Breast epithelium (tissue), 4 donors: ENCODE measurements at regions not wholly inside any gene's neighbourhood (a gene's known extent, or its start where the extent isn't known, plus 50 kb on each side); places are given as distances from the start of the nearest gene placed in this dataset.

Experiments
- DNase-seq, 2 donors: peaks; one replicate each; pipeline ENCODE4 v3.0.0-alpha.2; 2019; ENCODE audit warnings: low spot score in 2 of 2
- H3K27ac ChIP-seq, 2 donors: fragments of 200-600 bp; sonication (generic) in 1 of 2; one replicate each; pipeline ENCODE4 v1.5.1; 2016 to 2019; ENCODE audit warnings: mild to moderate bottlenecking in 1 of 2
- H3K27me3 ChIP-seq, 2 donors: fragments of 200-600 bp; sonication (generic) in 1 of 2; one replicate each; pipeline versions ENCODE4 v1.5.1 to v1.6.0; 2017 to 2019; ENCODE audit warnings: control low read depth in 1 of 2, mild to moderate bottlenecking in 1 of 2
- H3K36me3 ChIP-seq: fragments of 200-600 bp; one replicate; pipeline ENCODE4 v1.5.1; 2019
- H3K4me1 ChIP-seq, 2 donors: fragments of 200-600 bp; sonication (generic); one replicate each; pipeline ENCODE4 v1.5.1; 2016 to 2019; ENCODE audit warnings: control low read depth in 1 of 2
- H3K4me3 ChIP-seq, 3 donors: fragments of 200-600 bp; sonication (generic); 1 replicate in 2 of 3; 2 replicates in 1 of 3; pipeline ENCODE4 v1.5.1; 2016 to 2019; ENCODE audit warnings: mild to moderate bottlenecking in 3 of 3, moderate library complexity in 2 of 3
- H3K9me3 ChIP-seq, 2 donors: fragments of 200-600 bp; sonication (generic) in 1 of 2; one replicate each; pipeline ENCODE4 v1.5.1; 2016 to 2019; ENCODE audit warnings: control low read depth in 1 of 2
- CTCF ChIP-seq, 3 donors: fragments of 450-650 bp; IDR thresholded peaks; one replicate each; pipeline ENCODE4 v1.5.1; 2016 to 2017; ENCODE audit warnings: antibody characterized with exemption in 3 of 3, mild to moderate bottlenecking in 3 of 3, moderate library complexity in 3 of 3
- POLR2A ChIP-seq: fragments of 450-650 bp; IDR thresholded peaks from one replicate; pipeline ENCODE4 v1.6.1; 2016; ENCODE audit warnings: antibody characterized with exemption, mild to moderate bottlenecking, moderate library complexity
- POLR2AphosphoS5 ChIP-seq, 3 donors: sonication (generic); formaldehyde crosslinking; IDR thresholded peaks; one replicate each; pipeline ENCODE4 v1.6.1; 2017; ENCODE audit warnings: antibody characterized with exemption in 3 of 3
- intact Hi-C: fragments of 100-400 bp; cut with DNase I; formaldehyde crosslinking; loops from one replicate; pipeline ENCODE4 v1.15.1; 2023; ENCODE audit warnings: low total_unique reads

GRCh38 chr20:16806886-16807285 lies 58.7 kb downstream of the OTOR start:
- H3K27ac ChIP-seq = no peak overlapping the region
- H3K4me3 ChIP-seq = no peak overlapping the region
- intact Hi-C loops = loop anchor here (10.0 kb wide), 1 partner anchor 628 kb away; no protein-coding TSS in a partner anchor
- peaks cover 0 to 54% of the 10 kb centered on the region in 2 donors for H3K27me3 ChIP-seq
- no peaks in the 10 kb centered on the region for H3K4me1 ChIP-seq
- H3K36me3 ChIP-seq = no peaks in the 10 kb centered on the region
- TF ChIP-seq CTCF (IDR thresholded peaks at IDR 0.05) (no peak), POLR2AphosphoS5 (IDR thresholded peaks at IDR 0.05) (no peak), POLR2A (no peak)
- H3K9me3 ChIP-seq = no peaks in the 10 kb centered on the region
- DNase-seq = no peak

- no peak for DNase-seq
- intact Hi-C loops = loop anchor here (10.0 kb wide), 1 partner anchor 626 kb away; no protein-coding TSS in a partner anchor
- Histone ChIP-seq H3K27ac (no peak overlapping the region), H3K36me3 (no peaks in the 10 kb centered on the region), H3K4me3 (no peak overlapping the region), H3K27me3 (peaks cover 0 to 36% of the 10 kb centered on the region in 2 donors), H3K9me3 (no peaks in the 10 kb centered on the region), H3K4me1 (no peaks in the 10 kb centered on the region)
- TF ChIP-seq POLR2AphosphoS5 (IDR thresholded peaks at IDR 0.05) (no peak), POLR2A (no peak), CTCF (IDR thresholded peaks at IDR 0.05) (no peak)
Observed at GRCh38 chr20:16808796-16809195, 60.6 kb downstream of the OTOR start.

- Histone ChIP-seq H3K4me3 (no peak overlapping the region), H3K27ac (no peak overlapping the region), H3K4me1 (no peaks in the 10 kb centered on the region), H3K27me3 (peaks cover 0 to 31% of the 10 kb centered on the region in 2 donors), H3K9me3 (no peaks in the 10 kb centered on the region), H3K36me3 (no peaks in the 10 kb centered on the region)
- no peak for TF ChIP-seq CTCF (IDR thresholded peaks at IDR 0.05)
- no peak for TF ChIP-seq POLR2A
- TF ChIP-seq POLR2AphosphoS5 (IDR thresholded peaks at IDR 0.05) = no peak
- DNase-seq = no peak
- intact Hi-C loops = no loop called here
Observed at GRCh38 chr20:16810216-16810615, 62.1 kb downstream of the OTOR start.

- Histone ChIP-seq H3K27ac (no peak overlapping the region), H3K36me3 (no peaks in the 10 kb centered on the region), H3K27me3 (no peaks in the 10 kb centered on the region), H3K9me3 (no peaks in the 10 kb centered on the region), H3K4me3 (no peak overlapping the region), H3K4me1 (no peaks in the 10 kb centered on the region)
- no peak for DNase-seq
- intact Hi-C loops = no loop called here
- TF ChIP-seq POLR2AphosphoS5 (IDR thresholded peaks at IDR 0.05) = no peak
- TF ChIP-seq POLR2A = no peak
- no peak for TF ChIP-seq CTCF (IDR thresholded peaks at IDR 0.05)
Observed at GRCh38 chr20:16816192-16816591, 68.0 kb downstream of the OTOR start.

GRCh38 chr20:16819483-16819882 lies 71.3 kb downstream of the OTOR start:
- Histone ChIP-seq H3K36me3 (no peaks in the 10 kb centered on the region), H3K27ac (no peak overlapping the region), H3K4me3 (no peak overlapping the region), H3K27me3 (no peaks in the 10 kb centered on the region), H3K4me1 (no peaks in the 10 kb centered on the region), H3K9me3 (no peaks in the 10 kb centered on the region)
- TF ChIP-seq CTCF (IDR thresholded peaks at IDR 0.05) (no peak), POLR2A (no peak), POLR2AphosphoS5 (IDR thresholded peaks at IDR 0.05) (no peak)
- intact Hi-C loops = no loop called here
- DNase-seq = no peak
